GM18507 (cell line): ENCODE measurements at regions not wholly inside any gene's neighbourhood (a gene's known extent, or its start where the extent isn't known, plus 50 kb on each side); places are given as distances from the start of the nearest gene placed in this dataset.
A peak's percentile ranks its signal among the peaks of the same experiment; 100 is the strongest.

Experiments
- DNase-seq: peaks from one replicate; pipeline ENCODE4 v3.0.0; 2011; ENCODE audit warnings: low read depth; ENCODE audit not compliant: insufficient read length; ENCODE audit errors: extremely low spot score
- FAIRE-seq: peaks from 2 replicates; lab custom pipeline; 2011; peaks lifted over from hg19 to GRCh38; lab: Jason Lieb, UNC

DNA sequence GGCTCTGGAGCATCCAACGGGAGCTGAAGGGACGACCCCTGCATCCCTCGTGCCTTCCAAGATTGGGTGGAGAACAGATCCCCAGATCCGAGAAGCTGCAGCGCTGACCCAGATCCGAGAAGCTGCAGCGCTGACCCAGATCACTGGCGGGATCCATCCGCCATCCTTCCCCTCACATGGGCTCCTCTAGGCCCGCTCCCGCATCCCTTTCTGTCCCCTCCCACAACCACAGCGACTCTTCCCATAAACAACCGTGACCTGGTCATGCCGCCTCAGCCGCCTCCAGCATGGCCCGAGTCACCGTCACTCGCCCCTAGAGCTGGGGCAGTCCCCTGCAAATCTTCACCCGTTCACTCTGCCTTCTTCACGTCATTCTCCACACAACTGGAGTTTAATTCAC, 124.9 kb downstream of the UTP18 start:
- no peak for FAIRE-seq
- no peak for DNase-seq

- FAIRE-seq (no peak), DNase-seq (no peak)
Measured at GRCh38 chr17:51387582-51387981, 127.2 kb downstream of the UTP18 start.

GRCh38 chr17:51387986-51388385, 127.6 kb downstream of the UTP18 start:
- no peak for FAIRE-seq
- DNase-seq, result no peak

GRCh38 chr17:51389875-51390274, 129.5 kb downstream of the UTP18 start:
- FAIRE-seq (no peak), DNase-seq (no peak)

GRCh38 chr17:51391982-51392654, 131.8 kb downstream of the UTP18 start:
- DNase-seq (no peak), FAIRE-seq (no peak)

DNA sequence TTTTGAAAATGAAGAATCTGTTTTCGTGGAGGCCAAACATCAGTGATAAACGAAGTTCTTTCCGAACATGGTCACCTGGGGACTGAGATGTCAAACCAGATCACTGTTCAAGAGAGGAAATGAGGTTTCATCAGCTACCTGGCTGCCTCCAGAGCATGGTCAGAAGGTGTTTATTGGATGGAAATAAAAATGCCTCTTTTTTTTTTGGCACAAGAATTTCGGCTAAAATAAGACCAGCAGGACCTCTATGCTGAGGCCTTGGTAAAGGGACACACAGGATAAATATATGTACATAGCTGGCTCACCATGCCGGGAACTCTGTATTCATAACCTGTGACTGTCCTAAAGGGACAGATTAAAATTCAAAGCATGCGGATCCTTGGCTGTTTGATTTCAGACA, 135.3 kb downstream of the UTP18 start:
- DNase-seq, result no peak
- no peak for FAIRE-seq

DNA sequence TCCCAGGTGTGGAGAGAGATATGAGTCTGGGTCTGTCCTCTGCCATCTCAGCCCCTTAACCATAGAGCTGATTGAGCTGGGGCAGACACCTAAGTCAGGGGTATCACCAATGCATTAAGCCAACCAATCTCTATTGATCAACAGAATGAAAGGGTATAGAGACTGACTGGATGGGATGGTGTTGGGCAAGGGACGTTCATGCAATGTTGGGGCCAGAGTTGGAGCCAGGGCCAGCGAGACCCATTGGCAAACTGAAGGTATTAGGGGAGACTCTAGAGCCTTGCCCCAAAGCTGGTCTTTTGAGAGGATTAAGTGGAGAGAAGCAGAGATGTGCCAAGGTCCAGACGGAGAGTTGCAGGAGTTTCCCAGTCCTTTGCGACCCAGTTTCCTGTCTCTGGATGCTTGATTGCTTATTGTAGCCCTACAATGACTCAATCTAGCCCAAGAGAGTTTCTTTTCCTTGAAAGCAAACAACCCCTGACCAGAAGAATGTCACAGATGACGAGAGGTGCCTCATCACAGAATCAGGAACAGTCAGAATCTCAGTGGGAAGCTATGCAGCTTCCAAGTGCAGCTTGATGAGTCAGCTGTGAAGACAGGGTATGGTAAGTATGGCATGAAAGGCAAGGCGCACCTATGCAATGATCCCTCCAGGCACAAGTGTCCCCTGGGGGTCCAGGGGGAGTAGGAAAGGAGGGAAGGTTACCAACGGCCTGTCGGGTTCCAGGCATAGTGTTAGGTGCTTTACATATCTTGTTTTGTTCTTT, 137.2 kb downstream of the UTP18 start:
- no peak for DNase-seq
- FAIRE-seq, result no peak

DNA sequence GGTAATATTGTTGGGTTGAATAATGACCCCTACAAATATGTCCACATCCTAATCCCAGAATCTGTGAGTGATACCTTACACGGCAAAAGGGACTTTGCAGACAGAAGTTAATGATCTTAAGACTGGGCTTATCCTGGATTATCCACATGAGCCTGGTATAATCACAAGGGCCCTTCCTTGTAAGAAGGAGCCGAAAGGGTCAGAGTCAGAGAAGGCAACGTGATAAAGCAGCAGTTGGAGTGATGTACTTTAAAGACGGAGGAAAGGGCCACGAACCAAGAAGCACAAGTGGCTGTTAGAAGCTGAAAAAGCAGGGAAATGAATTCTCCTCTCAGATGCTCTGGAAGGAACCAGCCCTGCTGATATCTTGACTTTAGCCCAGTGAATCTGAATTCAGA, 137.8 kb downstream of the UTP18 start:
- DNase-seq, result no peak
- no peak for FAIRE-seq

GRCh38 chr17:51398687-51399086, 138.3 kb downstream of the UTP18 start:
- DNase-seq (no peak), FAIRE-seq (no peak)

- DNase-seq (no peak), FAIRE-seq (no peak)
Measured at GRCh38 chr17:51401279-51401678, 140.9 kb downstream of the UTP18 start.

GRCh38 chr17:51402899-51403298, 142.6 kb downstream of the UTP18 start:
- DNase-seq, result no peak
- no peak for FAIRE-seq

DNA sequence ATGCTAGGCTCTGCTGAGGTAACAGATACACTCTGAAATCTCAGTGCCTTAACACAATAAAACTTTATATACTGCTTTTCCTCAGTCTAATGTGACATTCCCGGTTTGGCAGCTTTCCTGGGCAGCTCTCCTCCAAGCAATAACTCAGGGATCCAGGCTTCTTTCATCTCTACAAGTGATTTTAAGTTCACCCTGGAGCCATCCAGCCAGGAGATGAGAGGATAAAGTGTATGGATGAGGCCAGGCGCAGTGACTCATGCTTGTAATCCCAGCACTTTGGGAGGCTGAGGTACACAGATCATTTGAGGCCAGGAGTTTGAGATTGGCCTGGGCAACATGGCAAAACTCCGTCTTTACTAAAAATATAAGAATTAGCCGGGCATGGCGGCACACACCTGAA, 147.2 kb downstream of the UTP18 start:
- no peak for FAIRE-seq
- DNase-seq, result no peak

- DNase-seq (no peak), FAIRE-seq (no peak)
Measured at GRCh38 chr17:51419476-51419875, 159.1 kb downstream of the UTP18 start.

DNA sequence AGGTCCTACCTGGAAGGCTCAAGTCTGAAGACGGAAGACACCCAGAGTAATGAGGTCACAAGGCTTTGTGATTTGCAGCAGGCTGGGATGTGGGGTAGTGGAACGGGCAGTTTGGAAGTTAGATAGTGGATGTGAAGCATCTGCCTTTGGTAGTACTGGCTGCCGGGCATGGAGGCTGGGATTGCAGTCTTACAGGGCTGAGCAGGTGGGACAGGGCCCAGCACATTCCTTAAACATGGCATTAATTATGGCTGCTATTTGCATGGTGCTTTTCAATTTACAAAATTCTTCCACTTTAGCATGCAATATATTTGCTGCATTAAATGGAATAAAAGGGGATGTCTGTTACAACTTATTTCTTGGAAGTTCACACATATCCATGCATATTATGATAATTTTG, 161.2 kb downstream of the UTP18 start:
- no peak for FAIRE-seq
- no peak for DNase-seq

DNA sequence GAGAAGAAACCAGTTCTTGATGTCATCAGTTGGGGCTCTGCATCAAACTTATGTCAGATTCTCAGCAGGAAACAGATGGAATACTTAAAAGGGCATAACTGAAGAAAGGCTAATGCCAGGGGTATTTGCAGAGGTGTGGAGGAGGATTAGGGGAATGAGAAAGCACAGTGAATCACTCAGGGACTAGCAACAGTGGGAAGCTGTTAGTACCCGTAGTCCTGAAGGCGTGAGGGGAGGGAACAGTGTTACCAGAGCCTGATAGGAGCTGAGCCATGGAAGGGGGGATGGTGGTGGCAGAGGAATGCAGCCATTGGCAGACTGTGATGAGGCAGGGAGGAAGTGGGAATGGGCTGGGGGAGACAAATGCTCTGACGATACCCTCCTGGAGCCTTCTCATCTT, 162.3 kb downstream of the UTP18 start:
- no peak for FAIRE-seq
- DNase-seq, result no peak

DNA sequence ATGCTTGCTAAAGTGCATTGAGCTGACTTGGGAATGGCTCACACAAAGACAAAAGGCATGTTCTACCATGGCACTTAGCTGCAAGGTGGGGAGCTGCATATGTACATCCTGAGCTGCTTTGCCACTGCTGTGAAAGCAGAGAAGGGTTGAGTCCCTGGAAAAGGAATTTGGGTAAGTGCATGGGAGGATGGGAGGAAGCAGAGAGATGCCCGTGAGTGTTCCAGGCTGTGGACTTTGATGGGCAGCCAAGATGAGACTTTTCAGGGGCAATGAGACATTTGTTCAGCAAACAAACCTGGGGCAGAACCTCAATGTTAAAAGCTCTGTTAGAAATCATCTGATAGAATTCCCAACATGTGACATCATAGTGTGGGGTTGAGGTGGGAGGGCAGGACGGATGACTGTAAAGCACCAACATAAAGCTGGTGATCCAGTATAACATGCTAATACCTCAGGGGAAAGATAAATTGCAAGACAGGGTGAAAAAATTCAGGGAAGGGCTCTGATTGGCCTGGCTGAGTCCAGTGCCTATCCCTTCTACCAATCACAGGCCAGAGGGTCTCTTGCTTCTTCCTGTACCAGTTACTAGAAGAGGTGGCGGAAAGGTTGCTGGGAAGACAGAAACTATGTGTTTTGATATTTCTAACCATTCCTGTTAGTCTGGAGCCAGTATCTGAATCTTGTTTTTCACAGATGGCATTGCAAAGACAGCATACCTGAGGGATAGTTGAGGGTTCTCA, 163.2 kb downstream of the UTP18 start:
- DNase-seq (no peak), FAIRE-seq (no peak)

DNA sequence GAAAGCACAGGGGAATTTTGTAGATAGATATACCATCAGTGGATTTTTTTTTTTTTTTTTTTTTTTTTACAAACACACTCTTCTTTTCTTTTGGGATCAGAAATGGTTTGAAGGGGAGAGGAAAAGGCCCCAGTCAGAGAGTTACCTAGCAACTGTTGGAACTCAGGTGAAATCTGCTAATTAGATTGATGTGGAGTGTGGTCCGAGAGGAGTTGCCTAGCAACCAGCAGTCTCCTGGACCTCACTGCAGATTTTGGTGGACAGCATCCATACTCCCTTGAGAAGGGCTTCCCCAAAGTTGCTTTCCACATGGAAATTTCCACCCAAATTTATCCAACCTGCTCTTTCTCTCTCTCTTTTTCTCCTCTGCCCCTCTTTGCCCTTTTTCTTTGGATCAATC, 165.4 kb downstream of the UTP18 start:
- DNase-seq, result no peak
- FAIRE-seq, result no peak

DNA sequence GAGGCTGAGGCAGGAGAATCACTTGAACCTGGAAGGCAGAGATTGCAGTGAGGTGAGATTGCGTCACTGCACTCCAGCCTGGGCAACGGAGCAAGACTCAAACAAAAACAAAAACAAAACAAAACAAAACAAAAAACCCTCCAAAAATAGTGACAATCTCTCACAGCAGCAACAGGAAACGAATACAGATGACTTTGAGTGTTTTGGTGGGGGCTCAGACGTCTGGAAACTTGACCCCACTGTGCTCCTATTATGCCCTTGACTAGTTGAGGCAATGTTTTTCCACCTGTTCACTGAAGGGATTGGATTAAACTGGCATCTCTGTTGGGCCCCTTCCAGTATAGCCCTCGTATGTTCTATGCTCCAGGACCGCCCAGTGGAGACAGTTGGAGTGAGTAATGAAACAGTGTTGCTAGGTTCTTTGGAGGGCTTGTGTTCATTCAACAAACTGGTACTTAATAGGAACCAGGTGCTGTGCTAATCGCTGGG, 167.0 kb downstream of the UTP18 start:
- no peak for FAIRE-seq
- DNase-seq, result no peak

GRCh38 chr17:51427856-51428255, 167.5 kb downstream of the UTP18 start:
- FAIRE-seq (peak; percentile 77), DNase-seq (no peak)

DNA sequence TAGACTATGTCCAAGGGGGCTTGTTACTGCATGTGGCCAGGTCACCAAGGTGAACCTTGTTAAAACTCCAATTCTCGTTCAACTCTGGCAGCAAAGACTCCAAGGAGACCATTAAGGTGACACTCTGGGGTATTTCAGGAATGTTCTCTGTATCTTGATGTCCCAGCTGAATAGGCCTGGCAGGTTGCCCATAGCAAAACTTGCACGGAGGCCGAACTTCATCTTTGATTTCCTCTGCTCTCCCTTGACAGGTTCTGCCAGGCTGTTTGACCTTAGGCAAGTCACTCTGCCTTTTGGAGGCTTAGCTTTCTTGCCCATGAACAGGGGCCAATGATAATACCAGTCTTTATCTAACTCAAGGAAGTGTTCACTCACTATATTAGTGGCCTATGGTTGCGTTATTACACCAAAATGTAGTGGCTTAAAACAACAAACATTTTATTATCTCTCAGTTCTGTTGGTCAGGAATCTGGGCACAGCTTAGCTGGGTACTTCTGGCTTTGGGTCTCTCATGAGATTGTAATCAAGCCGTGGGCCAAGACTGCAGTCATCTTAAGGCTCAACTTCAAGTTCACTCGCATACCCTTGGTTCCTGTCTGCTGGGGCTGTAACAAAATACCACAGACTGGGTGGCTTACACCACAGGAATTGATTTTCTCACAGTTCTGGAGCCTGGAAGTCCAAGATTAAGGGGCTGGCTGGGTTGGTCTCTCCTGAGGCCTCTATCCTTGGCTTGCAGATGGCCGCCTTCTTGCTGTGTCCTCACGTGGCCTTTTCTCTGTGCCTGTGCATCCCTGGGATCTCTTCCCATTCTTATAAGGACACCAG, 168.5 kb downstream of the UTP18 start:
- no peak for DNase-seq
- FAIRE-seq, result no peak
